CD4-positive, CD25-positive, alpha-beta regulatory T cell (primary cell): ENCODE measurements at regions not wholly inside any gene's neighbourhood (a gene's known extent, or its start where the extent isn't known, plus 50 kb on each side); places are given as distances from the start of the nearest gene placed in this dataset.

Source experiments
- ATAC-seq, 2 donors: fragments of 150-1000 bp; cut with Tn5 transposase; one replicate each; pipeline ENCODE4 v1.10.0; 2021; ENCODE audit warnings: low read depth in 2 of 2, moderate number of reproducible peaks in 2 of 2, moderate library complexity in 1 of 2
- DNase-seq, 3 donors: peaks; one replicate each; pipeline versions ENCODE4 v3.0.0 to v3.0.0-alpha.2; 2012 to 2022; ENCODE audit warnings: mixed read lengths in 1 of 3
- H3K27ac ChIP-seq: one replicate; pipeline ENCODE4 v1.7.0; 2013; ENCODE audit warnings: mild to moderate bottlenecking, low read length; ENCODE audit not compliant: insufficient read depth, poor library complexity, severe bottlenecking
- H3K27me3 ChIP-seq: one replicate; pipeline ENCODE4 v1.7.0; 2013; ENCODE audit warnings: low read length; ENCODE audit not compliant: control insufficient read depth, insufficient read depth
- H3K36me3 ChIP-seq: one replicate; pipeline ENCODE4 v1.7.0; 2013; ENCODE audit warnings: mild to moderate bottlenecking, low read length, moderate library complexity; ENCODE audit not compliant: control insufficient read depth, insufficient read depth
- H3K4me1 ChIP-seq: 2 replicates; pipeline ENCODE4 v1.7.0; 2013; ENCODE audit warnings: mild to moderate bottlenecking, low read length; ENCODE audit not compliant: insufficient read depth, control insufficient read depth, poor library complexity, severe bottlenecking
- H3K4me3 ChIP-seq: one replicate; pipeline ENCODE4 v1.7.0; 2013; ENCODE audit warnings: low read depth, mild to moderate bottlenecking, low read length, moderate library complexity
- H3K9me3 ChIP-seq, 2 experiments: 1 replicate in 1 of 2; 2 replicates in 1 of 2; pipeline ENCODE4 v1.7.0; 2013; ENCODE audit warnings: low read length in 2 of 2, mild to moderate bottlenecking in 1 of 2, moderate library complexity in 1 of 2; ENCODE audit not compliant: control insufficient read depth in 2 of 2
- H3K27ac Mint-ChIP-seq, 3 donors: one replicate each; pipeline ENCODE4 v1.8.0; 2020 to 2022; ENCODE audit warnings: mild to moderate bottlenecking in 3 of 3, mixed read lengths in 3 of 3, moderate library complexity in 2 of 3
- H3K27me3 Mint-ChIP-seq: one replicate; pipeline ENCODE4 v1.8.0; 2022; ENCODE audit warnings: mild to moderate bottlenecking, mixed read lengths
- H3K36me3 Mint-ChIP-seq: one replicate; pipeline ENCODE4 v1.8.0; 2020; ENCODE audit warnings: mixed read lengths
- H3K4me1 Mint-ChIP-seq, 4 donors: one replicate each; pipeline ENCODE4 v1.8.0; 2020 to 2022; ENCODE audit warnings: mixed read lengths in 4 of 4, mild to moderate bottlenecking in 1 of 4
- H3K4me3 Mint-ChIP-seq, 4 donors: one replicate each; pipeline ENCODE4 v1.8.0; 2020 to 2022; ENCODE audit warnings: mild to moderate bottlenecking in 4 of 4, mixed read lengths in 4 of 4, moderate library complexity in 3 of 4
- H3K9me3 Mint-ChIP-seq, 7 donors: one replicate each; pipeline ENCODE4 v1.8.0; 2020 to 2022; ENCODE audit warnings: mixed read lengths in 7 of 7, mild to moderate bottlenecking in 3 of 7, moderate library complexity in 2 of 7

DNA sequence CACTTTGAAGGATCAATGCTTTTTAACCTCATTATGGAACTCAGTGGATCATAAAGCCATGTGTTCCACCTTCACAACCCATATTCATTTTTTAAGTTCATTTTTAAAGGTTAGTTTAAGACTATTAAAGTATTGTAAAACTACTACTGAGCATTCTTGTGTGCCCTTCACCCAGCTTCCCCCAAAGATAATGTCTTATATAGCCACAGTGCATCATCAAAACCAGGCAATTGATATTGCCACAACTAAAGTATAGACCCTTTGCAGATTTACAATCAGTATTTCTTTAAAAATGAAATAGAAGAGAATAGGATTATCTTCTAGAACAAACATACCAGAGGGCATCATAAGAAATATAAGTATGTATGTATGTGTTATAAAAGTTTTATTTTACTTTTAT, 597.1 kb downstream of the CCSER2 start:
- H3K4me3 ChIP-seq = no peak overlapping the region
- Mint-ChIP-seq H3K4me3 (no peak overlapping the region), H3K4me1 (no peaks in the 10 kb centered on the region), H3K27me3 (no peaks in the 10 kb centered on the region), H3K9me3 (peaks cover 0 to 1% (median 0%) of the 10 kb centered on the region in 7 donors), H3K27ac (no peak overlapping the region), H3K36me3 (no peaks in the 10 kb centered on the region)
- H3K4me1 ChIP-seq = no peaks in the 10 kb centered on the region
- no peaks in the 10 kb centered on the region for H3K36me3 ChIP-seq
- no peak overlapping the region for H3K27ac ChIP-seq
- H3K9me3 ChIP-seq = no peaks in the 10 kb centered on the region
- no peak for ATAC-seq
- H3K27me3 ChIP-seq = no peaks in the 10 kb centered on the region
- no peak for DNase-seq

DNA sequence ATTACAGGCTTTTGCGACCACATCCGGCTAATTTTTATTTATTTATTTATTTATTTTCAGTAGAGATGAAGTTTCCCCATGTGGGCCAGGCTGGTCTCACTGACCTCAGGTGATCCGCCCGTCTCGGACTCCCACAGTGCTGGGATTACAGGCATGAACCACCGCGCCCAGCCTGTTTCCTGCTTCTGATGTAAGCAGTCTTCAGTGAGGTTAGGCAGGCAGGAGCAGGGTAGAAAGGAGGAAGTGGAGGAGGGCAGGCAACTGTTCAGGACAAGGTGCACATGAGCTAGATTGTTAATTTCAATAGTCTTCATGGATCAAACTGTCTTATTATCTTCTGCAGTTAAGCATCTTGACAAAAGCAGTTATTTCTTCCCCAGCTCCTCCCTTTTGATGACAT, 605.0 kb downstream of the CCSER2 start:
- no peak overlapping the region for H3K4me3 ChIP-seq
- Mint-ChIP-seq H3K36me3 (no peaks in the 10 kb centered on the region), H3K4me3 (no peak overlapping the region), H3K4me1 (no peaks in the 10 kb centered on the region), H3K27me3 (no peaks in the 10 kb centered on the region), H3K9me3 (peaks cover 0 to 1% (median 0%) of the 10 kb centered on the region in 7 donors), H3K27ac (no peak overlapping the region)
- H3K36me3 ChIP-seq = no peaks in the 10 kb centered on the region
- DNase-seq (no peak), ATAC-seq (no peak)
- no peaks in the 10 kb centered on the region for H3K9me3 ChIP-seq
- no peaks in the 10 kb centered on the region for H3K27me3 ChIP-seq
- H3K27ac ChIP-seq = no peak overlapping the region
- H3K4me1 ChIP-seq = no peaks in the 10 kb centered on the region

DNA sequence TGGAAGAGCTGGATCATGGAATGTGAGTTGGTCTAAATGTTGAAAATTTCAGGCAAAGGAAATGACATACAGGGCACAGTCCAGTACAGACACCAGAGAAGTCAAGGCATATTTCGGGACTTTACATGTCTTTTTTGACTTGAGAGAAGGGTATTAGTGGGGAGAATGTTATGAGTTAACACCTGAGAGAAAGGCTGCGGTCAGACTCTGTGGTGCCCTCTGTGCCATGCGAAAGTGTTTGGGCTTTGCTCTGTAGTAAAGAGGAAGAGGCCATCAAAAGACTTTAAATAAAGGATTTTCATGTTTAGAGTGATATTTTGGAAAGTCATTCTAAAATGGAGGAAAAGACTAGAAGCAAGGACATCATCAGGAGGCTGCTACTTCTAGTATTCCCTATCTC, 607.4 kb downstream of the CCSER2 start:
- no peak overlapping the region for H3K27ac Mint-ChIP-seq
- H3K4me3 Mint-ChIP-seq = no peak overlapping the region
- no peaks in the 10 kb centered on the region for H3K27me3 Mint-ChIP-seq
- Histone ChIP-seq H3K4me3 (no peak overlapping the region), H3K27me3 (no peaks in the 10 kb centered on the region), H3K36me3 (no peaks in the 10 kb centered on the region), H3K4me1 (no peaks in the 10 kb centered on the region), H3K27ac (no peak overlapping the region), H3K9me3 (no peaks in the 10 kb centered on the region)
- H3K36me3 Mint-ChIP-seq = no peaks in the 10 kb centered on the region
- ATAC-seq = no peak
- no peak for DNase-seq
- peaks cover 0 to 1% (median 0%) of the 10 kb centered on the region in 7 donors for H3K9me3 Mint-ChIP-seq
- no peaks in the 10 kb centered on the region for H3K4me1 Mint-ChIP-seq

DNA sequence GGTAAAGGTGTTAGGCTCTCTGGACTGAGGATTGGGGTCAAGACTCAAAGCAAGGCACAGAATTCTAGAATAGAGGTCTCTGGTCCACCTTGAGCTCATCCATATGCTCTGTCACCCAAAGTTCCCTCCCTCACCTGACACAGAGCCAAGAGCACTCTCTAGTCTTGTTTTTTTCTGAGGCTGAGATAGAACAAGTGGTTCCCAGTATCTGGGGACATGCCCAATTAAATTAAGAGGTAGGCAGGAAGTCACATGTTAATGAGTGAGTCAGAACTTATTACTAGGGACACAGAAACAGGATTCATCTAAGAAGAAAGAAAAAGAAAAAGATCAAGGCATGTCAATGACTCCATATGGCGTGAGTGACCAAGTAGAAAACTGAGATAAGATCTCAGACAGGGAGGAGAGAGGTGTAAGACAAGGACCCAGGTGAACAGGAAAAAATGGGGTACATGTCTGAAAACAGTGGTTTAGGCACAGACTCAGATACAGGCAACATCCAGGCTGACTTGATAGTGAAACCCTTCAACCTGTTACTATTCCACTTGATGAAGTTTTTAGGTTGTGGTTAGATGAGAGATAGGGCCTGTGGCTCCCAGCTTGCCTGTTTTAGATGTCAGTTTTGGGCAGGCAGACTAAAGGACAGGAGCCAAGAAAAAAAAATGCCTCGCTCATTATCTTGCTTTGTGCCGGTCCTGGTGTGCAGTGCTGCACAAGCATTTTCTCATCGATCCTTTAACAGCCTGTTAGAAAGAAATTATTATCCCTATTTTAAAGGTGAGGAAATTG, 609.9 kb downstream of the CCSER2 start:
- Mint-ChIP-seq H3K9me3 (peaks cover 0 to 2% (median 0%) of the 10 kb centered on the region in 7 donors), H3K36me3 (no peaks in the 10 kb centered on the region), H3K27me3 (no peaks in the 10 kb centered on the region), H3K4me1 (no peaks in the 10 kb centered on the region), H3K4me3 (no peak overlapping the region), H3K27ac (no peak overlapping the region)
- H3K4me3 ChIP-seq = no peak overlapping the region
- ATAC-seq = no peak
- H3K36me3 ChIP-seq = no peaks in the 10 kb centered on the region
- DNase-seq = no peak
- no peaks in the 10 kb centered on the region for H3K9me3 ChIP-seq
- no peak overlapping the region for H3K27ac ChIP-seq
- H3K4me1 ChIP-seq = no peaks in the 10 kb centered on the region
- H3K27me3 ChIP-seq = no peaks in the 10 kb centered on the region

DNA sequence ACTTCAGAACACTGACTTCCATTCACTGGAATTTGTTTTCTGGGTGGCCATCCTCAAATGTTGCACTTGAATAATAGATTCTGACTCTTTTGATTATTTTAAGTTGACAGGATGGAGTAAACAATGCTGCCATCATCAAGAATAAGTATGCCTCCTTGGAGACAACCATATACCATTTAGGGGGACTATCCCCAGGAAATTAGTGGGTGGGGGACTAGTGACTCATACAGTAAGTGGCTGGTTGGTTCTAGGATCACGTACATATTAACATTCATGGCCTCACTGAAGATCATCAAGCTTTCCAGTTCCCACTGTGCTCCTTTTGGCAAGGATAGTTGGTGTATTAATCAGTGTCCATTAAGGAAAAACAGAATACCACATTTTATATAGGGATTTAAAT, 615.2 kb downstream of the CCSER2 start:
- Histone ChIP-seq H3K27ac (no peak overlapping the region), H3K27me3 (no peaks in the 10 kb centered on the region), H3K9me3 (no peaks in the 10 kb centered on the region), H3K4me1 (no peaks in the 10 kb centered on the region), H3K4me3 (no peak overlapping the region), H3K36me3 (no peaks in the 10 kb centered on the region)
- no peaks in the 10 kb centered on the region for H3K36me3 Mint-ChIP-seq
- H3K4me1 Mint-ChIP-seq = no peaks in the 10 kb centered on the region
- H3K9me3 Mint-ChIP-seq = peaks cover 0 to 2% (median 0%) of the 10 kb centered on the region in 7 donors
- no peaks in the 10 kb centered on the region for H3K27me3 Mint-ChIP-seq
- no peak overlapping the region for H3K4me3 Mint-ChIP-seq
- ATAC-seq = no peak
- DNase-seq = no peak
- H3K27ac Mint-ChIP-seq = no peak overlapping the region

DNA sequence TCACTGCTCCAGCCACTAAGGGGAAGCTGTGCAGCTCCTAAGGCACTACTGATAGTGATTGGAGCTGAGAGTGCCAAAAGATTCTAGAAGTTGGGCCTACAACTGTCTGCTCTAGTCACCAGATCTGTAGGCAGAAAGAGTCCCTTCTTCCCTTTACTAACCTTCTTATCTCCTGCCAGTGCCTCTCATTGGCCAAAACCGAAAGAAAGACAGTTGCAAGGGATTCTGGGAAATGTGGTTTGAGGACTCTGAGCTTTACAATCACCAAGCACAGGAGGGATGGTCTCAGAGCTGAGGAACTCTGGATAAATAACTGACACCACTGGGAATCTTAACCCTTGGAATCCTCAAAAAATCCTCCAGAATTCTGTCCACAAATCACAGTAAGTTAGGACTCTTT, 615.8 kb downstream of the CCSER2 start:
- Histone ChIP-seq H3K27me3 (no peaks in the 10 kb centered on the region), H3K36me3 (no peaks in the 10 kb centered on the region), H3K9me3 (no peaks in the 10 kb centered on the region), H3K4me3 (no peak overlapping the region), H3K4me1 (no peaks in the 10 kb centered on the region), H3K27ac (no peak overlapping the region)
- Mint-ChIP-seq H3K4me3 (no peak overlapping the region), H3K36me3 (no peaks in the 10 kb centered on the region), H3K9me3 (peaks cover 0 to 2% (median 0%) of the 10 kb centered on the region in 7 donors), H3K27me3 (no peaks in the 10 kb centered on the region), H3K27ac (no peak overlapping the region), H3K4me1 (no peaks in the 10 kb centered on the region)
- DNase-seq (peak in 1 of 3 donors; percentile 1), ATAC-seq (no peak)

DNA sequence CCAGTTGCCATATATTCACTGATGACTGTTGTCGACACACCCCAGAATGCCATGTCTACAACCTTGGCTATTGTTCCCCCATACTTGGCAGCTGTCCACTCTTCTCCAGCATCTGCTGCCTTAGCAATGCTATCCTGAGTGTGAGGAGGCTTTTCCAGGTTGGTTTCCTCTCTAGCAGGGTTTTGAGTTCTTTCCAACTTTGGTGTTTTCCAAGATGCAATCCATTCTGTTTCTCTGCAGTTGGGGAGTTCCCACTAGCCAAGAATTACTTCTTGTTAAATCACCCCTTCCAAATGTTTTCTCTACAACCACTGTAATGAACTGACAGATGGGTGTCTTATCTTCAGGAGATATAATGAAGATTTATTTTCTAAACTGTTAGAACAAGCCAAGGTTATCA, 617.4 kb downstream of the CCSER2 start:
- Mint-ChIP-seq H3K9me3 (peaks cover 0 to 2% (median 0%) of the 10 kb centered on the region in 7 donors), H3K4me1 (no peaks in the 10 kb centered on the region), H3K27ac (no peak overlapping the region), H3K4me3 (no peak overlapping the region), H3K36me3 (no peaks in the 10 kb centered on the region), H3K27me3 (no peaks in the 10 kb centered on the region)
- Histone ChIP-seq H3K36me3 (no peaks in the 10 kb centered on the region), H3K4me1 (no peaks in the 10 kb centered on the region), H3K9me3 (no peaks in the 10 kb centered on the region), H3K27ac (no peak overlapping the region), H3K27me3 (no peaks in the 10 kb centered on the region), H3K4me3 (no peak overlapping the region)
- DNase-seq (no peak), ATAC-seq (no peak)

DNA sequence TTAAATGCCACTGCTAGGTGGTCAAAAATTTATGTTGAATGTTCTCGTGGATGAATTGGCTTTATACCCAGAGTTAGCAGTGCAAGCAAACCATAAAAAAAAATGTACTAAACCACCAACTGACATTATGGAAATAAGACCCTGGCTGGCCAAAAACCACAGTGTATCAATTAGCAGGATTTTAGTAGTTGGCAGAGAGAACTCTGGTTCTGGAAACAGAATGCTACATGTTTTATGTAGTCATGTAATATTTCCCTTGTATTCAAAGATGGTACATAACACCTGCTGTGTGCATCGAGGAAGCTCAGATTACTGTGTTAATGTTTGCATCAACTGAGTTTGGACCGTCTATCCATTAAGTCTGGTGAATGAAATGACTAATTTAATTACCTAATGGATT, 618.5 kb downstream of the CCSER2 start:
- Mint-ChIP-seq H3K9me3 (peaks cover 0 to 2% (median 0%) of the 10 kb centered on the region in 7 donors), H3K4me3 (no peak overlapping the region), H3K36me3 (no peaks in the 10 kb centered on the region), H3K27me3 (no peaks in the 10 kb centered on the region), H3K4me1 (no peaks in the 10 kb centered on the region), H3K27ac (no peak overlapping the region)
- no peaks in the 10 kb centered on the region for H3K36me3 ChIP-seq
- no peaks in the 10 kb centered on the region for H3K9me3 ChIP-seq
- H3K4me3 ChIP-seq = no peak overlapping the region
- no peaks in the 10 kb centered on the region for H3K4me1 ChIP-seq
- DNase-seq (no peak), ATAC-seq (no peak)
- H3K27me3 ChIP-seq = no peaks in the 10 kb centered on the region
- H3K27ac ChIP-seq = no peak overlapping the region
